ENCODE measurements at regions not wholly inside any gene's neighbourhood (a gene's known extent, or its start where the extent isn't known, plus 50 kb on each side); places are given as distances from the start of the nearest gene placed in this dataset.

DNA sequence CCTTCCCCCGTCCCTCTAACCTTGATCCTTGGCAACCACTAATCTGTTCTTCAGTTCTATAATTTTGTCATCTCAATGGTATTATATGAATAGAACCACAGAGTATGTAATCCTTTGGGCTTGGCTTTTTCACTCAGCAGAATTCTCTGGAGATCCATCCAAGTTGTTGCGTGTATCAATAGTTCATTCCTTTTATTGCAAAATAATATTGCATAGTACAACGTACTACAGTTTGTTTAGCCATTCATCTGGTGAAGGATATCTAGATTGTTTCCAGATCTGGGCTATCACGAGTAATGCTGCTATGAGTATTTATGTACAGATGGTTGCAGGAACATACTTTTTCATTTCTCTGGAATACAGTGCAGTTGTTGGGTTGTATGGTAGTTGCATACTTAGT is 76.2 kb downstream of the PLXNA1 start:
- TF ChIP-seq, protein P1, sequence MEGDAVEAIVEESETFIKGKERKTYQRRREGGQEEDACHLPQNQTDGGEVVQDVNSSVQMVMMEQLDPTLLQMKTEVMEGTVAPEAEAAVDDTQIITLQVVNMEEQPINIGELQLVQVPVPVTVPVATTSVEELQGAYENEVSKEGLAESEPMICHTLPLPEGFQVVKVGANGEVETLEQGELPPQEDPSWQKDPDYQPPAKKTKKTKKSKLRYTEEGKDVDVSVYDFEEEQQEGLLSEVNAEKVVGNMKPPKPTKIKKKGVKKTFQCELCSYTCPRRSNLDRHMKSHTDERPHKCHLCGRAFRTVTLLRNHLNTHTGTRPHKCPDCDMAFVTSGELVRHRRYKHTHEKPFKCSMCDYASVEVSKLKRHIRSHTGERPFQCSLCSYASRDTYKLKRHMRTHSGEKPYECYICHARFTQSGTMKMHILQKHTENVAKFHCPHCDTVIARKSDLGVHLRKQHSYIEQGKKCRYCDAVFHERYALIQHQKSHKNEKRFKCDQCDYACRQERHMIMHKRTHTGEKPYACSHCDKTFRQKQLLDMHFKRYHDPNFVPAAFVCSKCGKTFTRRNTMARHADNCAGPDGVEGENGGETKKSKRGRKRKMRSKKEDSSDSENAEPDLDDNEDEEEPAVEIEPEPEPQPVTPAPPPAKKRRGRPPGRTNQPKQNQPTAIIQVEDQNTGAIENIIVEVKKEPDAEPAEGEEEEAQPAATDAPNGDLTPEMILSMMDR (IDR thresholded peaks at IDR 0.05; ENCODE audit: extremely low read depth in 1 of 2, insufficient read depth in 1 of 2, low read depth in 1 of 2, low read length in 2 of 2), result no peak
- TF ChIP-seq POLR2AphosphoS5 (IDR thresholded peaks at IDR 0.05; ENCODE audit: insufficient read depth, low read depth, low read length), result no peak
- no peak for TF ChIP-seq POLR2A (IDR thresholded peaks at IDR 0.05; ENCODE audit: low read depth, low read length)
- TF ChIP-seq MYC (IDR thresholded peaks at IDR 0.05; ENCODE audit: low read depth, low read length), result no peak
